EL (cell line): ENCODE measurements at regions not wholly inside any gene's neighbourhood (a gene's known extent, or its start where the extent isn't known, plus 50 kb on each side); places are given as distances from the start of the nearest gene placed in this dataset.
A peak's percentile ranks its signal among the peaks of the same experiment; 100 is the strongest.

ENCODE experiments used
- DNase-seq: peaks from one replicate; pipeline ENCODE4 v3.0.0-alpha.2; 2016

DNA sequence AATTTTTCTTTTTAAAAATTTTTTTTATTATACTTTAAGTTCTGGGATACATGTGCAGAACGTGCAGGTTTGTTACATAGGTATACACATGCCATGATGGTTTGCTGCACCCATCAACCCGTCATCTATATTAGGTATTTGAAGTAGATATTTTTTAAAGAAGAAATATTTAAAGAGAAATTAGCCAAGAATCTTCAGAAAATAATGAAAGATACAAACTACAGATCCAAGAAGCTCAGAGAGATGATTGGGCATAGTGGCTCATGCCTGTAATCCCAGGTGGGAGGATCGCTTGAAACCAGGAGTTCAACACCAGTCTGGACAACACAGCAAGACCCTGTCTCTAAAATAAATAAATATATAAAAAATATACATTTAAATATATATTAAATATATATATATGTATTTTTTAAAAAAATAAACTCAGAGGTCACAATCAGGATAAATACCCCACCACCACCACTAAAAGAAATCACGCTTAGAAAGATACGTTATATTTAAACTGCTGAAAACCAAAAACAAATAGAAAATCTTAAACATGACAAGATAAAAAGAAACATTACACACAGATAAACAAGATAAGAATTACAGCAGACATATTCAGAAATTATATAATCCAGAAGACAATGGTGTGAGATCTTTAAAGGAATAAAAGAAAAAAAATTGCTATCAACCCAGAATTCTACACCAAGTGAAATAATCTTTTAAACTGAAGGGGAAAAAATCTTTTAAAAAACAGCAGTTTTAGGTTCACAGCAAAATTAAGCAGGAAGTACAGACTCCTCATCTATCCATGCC is 57.5 kb downstream of the CSF2 start:
- DNase-seq, result no peak

DNA sequence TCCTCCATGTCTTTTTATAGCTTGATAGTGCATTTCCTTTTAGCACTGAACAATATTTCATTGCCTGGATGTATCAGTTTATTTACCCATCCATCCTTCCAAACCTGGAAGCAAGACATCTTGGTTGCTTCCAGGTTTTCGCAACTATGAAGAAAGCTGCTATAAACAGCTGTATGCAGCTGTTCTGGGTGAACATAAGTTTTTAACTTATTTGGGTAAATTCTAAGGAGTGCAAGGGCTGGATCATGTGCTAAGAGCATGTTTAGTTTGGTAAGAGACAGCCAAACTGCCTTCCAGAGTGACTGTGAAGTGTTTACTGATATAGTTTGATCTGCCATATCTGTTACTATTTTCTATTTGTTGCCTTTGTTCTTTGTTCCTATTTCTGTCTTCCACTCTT is 58.5 kb downstream of the CSF2 start:
- no peak for DNase-seq

DNA sequence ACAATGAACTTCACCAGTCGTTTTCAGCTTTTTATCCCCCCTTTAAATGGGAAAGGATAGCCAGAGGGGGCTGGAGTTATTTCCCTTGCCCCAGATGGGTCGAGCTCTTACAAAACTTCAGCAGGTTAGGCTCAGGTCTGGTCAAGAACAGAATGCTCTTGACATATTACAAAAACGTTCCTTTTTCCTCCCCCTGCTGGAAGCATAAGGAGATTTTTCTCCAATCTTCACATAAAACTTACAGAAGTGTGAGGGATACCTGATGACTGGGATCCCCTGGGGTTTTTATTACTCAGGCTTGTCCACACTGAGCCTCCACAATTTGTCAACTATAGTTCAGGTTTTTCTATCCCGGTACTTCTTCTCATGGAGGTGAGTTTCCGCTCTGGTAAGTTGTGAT is 60.8 kb downstream of the CSF2 start:
- peak; percentile 21 for DNase-seq

DNA sequence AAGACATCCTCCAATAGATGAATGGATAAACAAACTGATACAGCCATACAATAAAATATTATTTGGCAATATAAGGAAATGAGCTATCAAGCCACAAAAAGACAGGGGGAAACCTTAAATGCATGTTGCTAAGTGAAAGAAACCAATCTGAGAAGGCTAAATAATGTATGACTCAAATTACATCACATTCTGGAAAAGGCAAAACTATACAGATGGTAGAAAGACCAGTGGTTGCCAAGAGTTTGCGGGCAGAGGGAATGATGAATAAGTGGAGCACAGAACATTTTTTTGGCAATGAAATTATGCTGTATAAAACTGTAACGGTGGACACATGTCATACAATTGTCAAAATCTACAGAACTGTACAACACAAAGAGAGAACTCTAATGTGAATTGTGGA is 63.3 kb downstream of the CSF2 start:
- DNase-seq, result peak; percentile 87

DNA sequence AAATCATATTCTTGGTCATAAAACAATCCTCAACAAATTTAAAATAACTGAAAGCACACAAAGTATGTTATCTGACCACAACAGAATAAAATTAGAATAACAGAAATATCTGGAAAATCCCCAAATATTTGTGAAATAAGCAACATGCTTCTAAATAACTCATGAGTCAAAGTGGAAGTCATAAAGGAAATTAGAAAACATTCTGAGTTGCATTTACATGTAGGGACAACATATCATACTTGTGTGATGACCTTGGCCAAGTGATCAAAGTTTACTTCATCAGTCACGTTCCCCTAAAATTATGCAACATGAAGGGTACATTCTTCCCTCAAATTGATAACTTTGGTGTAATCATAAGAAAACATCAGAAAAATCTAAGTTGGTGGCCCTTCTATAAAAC is 64.7 kb downstream of the CSF2 start:
- peak; percentile 70 for DNase-seq
